Adrenal gland (tissue), 5 donors: ENCODE measurements at regions not wholly inside any gene's neighbourhood (a gene's known extent, or its start where the extent isn't known, plus 50 kb on each side); places are given as distances from the start of the nearest gene placed in this dataset.

Experiments
- CTCF ChIP-seq, 6 experiments: fragments of 450-650 bp in 4 of 6; fragments of 200-600 bp in 2 of 6; sonication (generic) in 1 of 6; IDR thresholded peaks; 1 replicate in 5 of 6; 2 replicates in 1 of 6; pipeline versions ENCODE4 v1.5.1 to v1.8.0; 2016 to 2021; ENCODE audit warnings: antibody characterized with exemption in 6 of 6, mild to moderate bottlenecking in 2 of 6, moderate library complexity in 1 of 6
- POLR2A ChIP-seq, 2 donors: fragments of 450-650 bp; IDR thresholded peaks; one replicate each; pipeline ENCODE4 v1.6.1; 2017; ENCODE audit warnings: antibody characterized with exemption in 2 of 2, mild to moderate bottlenecking in 2 of 2, moderate library complexity in 1 of 2
- donor health status: DM: no; HTN: no; CAD: no.

GRCh38 chr9:24333629-24334028 is 212.1 kb downstream of the IZUMO3 start:
- TF ChIP-seq CTCF (IDR thresholded peaks at IDR 0.05) (no peak), POLR2A (IDR thresholded peaks at IDR 0.05) (no peak)
